Left ventricle myocardium inferior (tissue), 1 donor: ENCODE measurements at regions not wholly inside any gene's neighbourhood (a gene's known extent, or its start where the extent isn't known, plus 50 kb on each side); places are given as distances from the start of the nearest gene placed in this dataset.

Experiments used
- DNase-seq: peaks from one replicate; pipeline ENCODE4 v3.0.0-alpha.2; 2020
- H3K27ac ChIP-seq: fragments of 200-600 bp; replicated peaks from 2 replicates; pipeline ENCODE4 v1.8.0; 2021
- H3K27me3 ChIP-seq: fragments of 200-600 bp; 2 replicates; pipeline ENCODE4 v1.8.0; 2021; ENCODE audit warnings: low read depth
- H3K36me3 ChIP-seq: fragments of 200-600 bp; 2 replicates; pipeline ENCODE4 v1.8.0; 2021
- H3K4me1 ChIP-seq: fragments of 200-600 bp; 2 replicates; pipeline ENCODE4 v1.8.0; 2021
- H3K4me3 ChIP-seq: fragments of 200-600 bp; 2 replicates; pipeline ENCODE4 v1.8.0; 2021; ENCODE audit warnings: mild to moderate bottlenecking, moderate library complexity
- H3K9me3 ChIP-seq: fragments of 200-600 bp; replicated peaks from 2 replicates; pipeline ENCODE4 v1.8.0; 2021
- intact Hi-C: fragments of 100-400 bp; cut with micrococcal nuclease; formaldehyde crosslinking; loops from one replicate; pipeline ENCODE4 v1.11.0; 2022
- TF ChIP-seq, protein P1 (sequence below): fragments of 200-600 bp; IDR thresholded peaks from 2 replicates; pipeline ENCODE4 v1.8.0; 2021; ENCODE audit warnings: antibody characterized with exemption, mild to moderate bottlenecking, borderline replicate concordance
- donor health status: DM: no; HTN: yes; CAD: no; lungs with severe emphysema.

DNA sequence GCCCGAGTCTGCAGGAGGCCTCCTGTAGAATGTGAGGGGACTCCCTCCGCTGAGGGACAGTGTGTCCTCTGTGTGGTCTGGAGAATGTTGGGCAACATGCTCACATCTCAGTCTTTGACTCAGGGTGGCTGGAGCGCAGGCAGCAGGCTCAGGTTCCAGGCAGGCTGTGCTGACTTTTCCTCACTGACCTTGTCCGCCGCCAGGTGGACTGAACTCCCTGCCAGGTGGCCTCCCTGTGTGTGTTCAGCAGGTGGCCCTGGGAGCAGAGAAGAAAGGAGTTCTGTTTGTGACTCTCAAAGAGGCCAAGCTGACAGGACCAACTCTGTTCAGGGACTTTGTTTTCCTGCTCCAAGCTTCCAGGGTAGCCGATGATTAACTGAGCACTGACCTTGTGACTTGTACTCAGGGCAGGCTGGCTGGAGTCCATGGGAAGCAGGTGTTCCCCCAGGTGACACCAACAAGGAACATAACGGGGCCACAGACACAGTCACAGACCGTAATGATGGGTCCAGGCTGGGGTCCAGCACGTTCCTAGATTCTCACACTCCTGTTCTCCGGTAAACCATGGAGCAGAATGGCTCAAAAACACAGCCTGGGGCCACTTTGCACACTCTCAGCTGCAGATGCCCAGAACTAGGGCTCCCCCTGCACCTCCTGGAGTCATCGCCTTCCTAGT is 439.8 kb downstream of the RNF144A start:
- no peak for DNase-seq
- H3K27ac ChIP-seq = no peak overlapping the region
- no peaks in the 10 kb centered on the region for H3K4me1 ChIP-seq
- no peaks in the 10 kb centered on the region for H3K27me3 ChIP-seq
- no peak overlapping the region for H3K4me3 ChIP-seq
- H3K36me3 ChIP-seq = no peaks in the 10 kb centered on the region
- intact Hi-C loops = no loop called here
- TF ChIP-seq, protein P1, sequence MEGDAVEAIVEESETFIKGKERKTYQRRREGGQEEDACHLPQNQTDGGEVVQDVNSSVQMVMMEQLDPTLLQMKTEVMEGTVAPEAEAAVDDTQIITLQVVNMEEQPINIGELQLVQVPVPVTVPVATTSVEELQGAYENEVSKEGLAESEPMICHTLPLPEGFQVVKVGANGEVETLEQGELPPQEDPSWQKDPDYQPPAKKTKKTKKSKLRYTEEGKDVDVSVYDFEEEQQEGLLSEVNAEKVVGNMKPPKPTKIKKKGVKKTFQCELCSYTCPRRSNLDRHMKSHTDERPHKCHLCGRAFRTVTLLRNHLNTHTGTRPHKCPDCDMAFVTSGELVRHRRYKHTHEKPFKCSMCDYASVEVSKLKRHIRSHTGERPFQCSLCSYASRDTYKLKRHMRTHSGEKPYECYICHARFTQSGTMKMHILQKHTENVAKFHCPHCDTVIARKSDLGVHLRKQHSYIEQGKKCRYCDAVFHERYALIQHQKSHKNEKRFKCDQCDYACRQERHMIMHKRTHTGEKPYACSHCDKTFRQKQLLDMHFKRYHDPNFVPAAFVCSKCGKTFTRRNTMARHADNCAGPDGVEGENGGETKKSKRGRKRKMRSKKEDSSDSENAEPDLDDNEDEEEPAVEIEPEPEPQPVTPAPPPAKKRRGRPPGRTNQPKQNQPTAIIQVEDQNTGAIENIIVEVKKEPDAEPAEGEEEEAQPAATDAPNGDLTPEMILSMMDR = no peak
- no peaks in the 10 kb centered on the region for H3K9me3 ChIP-seq

DNA sequence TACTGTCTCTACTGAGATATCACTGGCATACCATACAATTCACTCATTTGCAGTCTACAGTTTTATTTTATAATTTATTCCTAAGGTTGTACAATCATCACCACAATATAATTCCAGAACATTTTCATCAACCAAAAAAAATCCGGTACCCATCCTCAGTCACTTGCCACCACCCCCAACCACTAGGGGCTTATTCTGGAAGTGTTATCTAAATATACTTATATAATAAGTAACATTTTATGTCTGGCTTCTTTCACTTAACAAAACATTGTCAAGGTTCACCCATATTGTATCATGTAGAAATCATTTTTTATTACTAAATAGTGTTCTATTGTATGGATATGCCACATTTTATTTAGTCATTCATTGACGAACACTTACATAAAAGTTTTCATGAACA is 440.8 kb downstream of the RNF144A start:
- H3K27me3 ChIP-seq = no peaks in the 10 kb centered on the region
- intact Hi-C loops = no loop called here
- TF ChIP-seq, protein P1 = no peak
- no peak overlapping the region for H3K4me3 ChIP-seq
- no peaks in the 10 kb centered on the region for H3K9me3 ChIP-seq
- no peaks in the 10 kb centered on the region for H3K36me3 ChIP-seq
- no peak overlapping the region for H3K27ac ChIP-seq
- H3K4me1 ChIP-seq = no peaks in the 10 kb centered on the region
- no peak for DNase-seq

DNA sequence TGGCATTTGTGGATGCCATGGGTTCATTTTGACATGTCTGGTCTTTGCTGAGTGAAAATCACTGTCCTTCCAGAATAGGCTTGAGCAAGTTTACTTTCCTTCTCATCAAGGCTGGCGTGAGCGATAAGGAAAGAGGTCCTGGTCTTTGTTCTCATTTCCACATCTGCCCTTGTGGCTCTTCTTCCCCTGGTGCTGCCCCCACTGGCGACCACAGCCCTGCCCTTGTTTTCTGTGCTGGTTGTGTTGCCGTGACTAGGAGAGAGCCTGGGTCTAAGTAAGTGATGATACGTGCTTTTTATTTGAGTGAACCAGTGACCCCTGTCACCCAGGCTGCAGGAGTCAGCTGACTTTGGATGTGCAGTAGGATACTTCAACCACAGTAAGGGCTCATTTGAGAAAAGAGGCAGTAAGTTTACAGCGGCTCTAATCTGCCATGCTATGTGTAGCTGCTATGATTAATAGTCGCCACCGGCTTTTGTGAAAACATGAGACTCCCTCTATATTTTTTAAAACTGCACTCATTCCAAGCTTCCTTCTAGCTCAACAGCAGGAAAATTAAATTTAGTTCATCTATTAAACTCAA is 441.7 kb downstream of the RNF144A start:
- Histone ChIP-seq H3K27ac (no peak overlapping the region), H3K36me3 (no peaks in the 10 kb centered on the region), H3K9me3 (no peaks in the 10 kb centered on the region), H3K27me3 (no peaks in the 10 kb centered on the region), H3K4me1 (no peaks in the 10 kb centered on the region), H3K4me3 (no peak overlapping the region)
- no peak for DNase-seq
- intact Hi-C loops = no loop called here
- TF ChIP-seq, protein P1 = no peak

DNA sequence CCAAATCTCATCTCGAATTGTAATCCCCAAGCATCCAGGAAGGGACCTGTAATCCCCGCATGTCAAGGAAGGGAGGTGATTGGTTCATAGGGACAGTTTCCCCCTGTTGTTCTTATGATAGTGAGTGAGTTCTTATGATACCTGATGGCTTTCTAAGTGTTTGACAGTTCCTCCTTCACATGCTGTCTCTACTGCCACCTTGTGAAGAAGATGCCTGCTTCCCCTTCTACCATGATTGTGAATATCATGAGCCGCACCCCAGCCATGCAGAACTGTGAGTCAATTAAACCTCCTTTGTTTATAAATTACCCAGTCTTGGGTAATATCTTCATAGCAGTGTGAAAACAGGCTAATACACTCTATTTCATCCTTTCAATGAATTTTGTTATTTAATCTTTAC is 446.7 kb downstream of the RNF144A start:
- no peaks in the 10 kb centered on the region for H3K4me1 ChIP-seq
- peaks cover 25% of the 10 kb centered on the region for H3K9me3 ChIP-seq
- no peak overlapping the region for H3K4me3 ChIP-seq
- no peak overlapping the region for H3K27ac ChIP-seq
- H3K27me3 ChIP-seq = no peaks in the 10 kb centered on the region
- no peaks in the 10 kb centered on the region for H3K36me3 ChIP-seq
- intact Hi-C loops = no loop called here
- TF ChIP-seq, protein P1 = no peak
- no peak for DNase-seq

DNA sequence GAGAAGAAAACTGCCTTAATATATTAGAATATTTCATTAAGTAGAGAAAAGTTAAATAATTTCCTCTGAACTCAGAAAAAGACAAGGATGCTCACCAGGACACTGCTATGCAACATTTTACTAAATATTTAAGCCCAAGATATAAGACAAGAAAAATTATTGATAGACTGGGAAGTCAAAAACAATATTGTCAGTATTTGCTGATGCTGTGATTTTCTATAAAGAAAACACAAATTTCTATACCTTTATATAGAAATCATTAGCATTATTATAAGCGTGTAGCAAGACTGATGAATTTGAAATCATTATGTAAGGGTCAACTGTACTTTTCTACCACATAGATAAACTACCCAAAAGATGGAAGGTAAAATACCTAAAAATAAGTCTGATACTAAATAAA is 451.0 kb downstream of the RNF144A start:
- Histone ChIP-seq H3K9me3 (peaks cover 28% of the 10 kb centered on the region), H3K36me3 (no peaks in the 10 kb centered on the region), H3K27ac (no peak overlapping the region), H3K27me3 (no peaks in the 10 kb centered on the region), H3K4me1 (no peaks in the 10 kb centered on the region), H3K4me3 (no peak overlapping the region)
- TF ChIP-seq, protein P1 = no peak
- DNase-seq = no peak
- intact Hi-C loops = no loop called here
